Sigmoid colon (tissue), 6 donors: ENCODE measurements at regions not wholly inside any gene's neighbourhood (a gene's known extent, or its start where the extent isn't known, plus 50 kb on each side); places are given as distances from the start of the nearest gene placed in this dataset.

Experiments
- DNase-seq: peaks from one replicate; pipeline ENCODE4 v3.0.0-alpha.2; 2019
- H3K27ac ChIP-seq, 4 donors: fragments of 200-600 bp; sonication (generic); one replicate each; pipeline ENCODE4 v1.5.1; 2016 to 2019; ENCODE audit warnings: mild to moderate bottlenecking in 1 of 4
- H3K27me3 ChIP-seq, 3 donors: fragments of 200-600 bp; sonication (generic); one replicate each; pipeline ENCODE4 v1.5.1; 2019; ENCODE audit warnings: mild to moderate bottlenecking in 1 of 3
- H3K36me3 ChIP-seq, 4 donors: fragments of 200-600 bp; sonication (generic); one replicate each; pipeline ENCODE4 v1.5.1; 2016 to 2019
- H3K4me1 ChIP-seq, 4 donors: fragments of 200-600 bp; sonication (generic); one replicate each; pipeline ENCODE4 v1.5.1; 2017 to 2019
- H3K4me3 ChIP-seq, 4 donors: fragments of 200-600 bp; sonication (generic); one replicate each; pipeline ENCODE4 v1.5.1; 2017 to 2019; ENCODE audit warnings: mild to moderate bottlenecking in 2 of 4, moderate library complexity in 1 of 4
- H3K9me3 ChIP-seq, 4 donors: fragments of 200-600 bp in 3 of 4; sonication (generic) in 3 of 4; one replicate each; pipeline versions ENCODE4 v1.5.1 to v1.6.1; 2013 to 2019
- CTCF ChIP-seq, 4 experiments: fragments of 450-650 bp in 3 of 4; fragments of 200-600 bp in 1 of 4; IDR thresholded peaks; one replicate each; pipeline ENCODE4 v1.5.1; 2016 to 2019; ENCODE audit warnings: antibody characterized with exemption in 4 of 4, mild to moderate bottlenecking in 3 of 4, moderate library complexity in 2 of 4
- EP300 ChIP-seq, 4 donors: sonication (generic); formaldehyde crosslinking; IDR thresholded peaks; one replicate each; pipeline ENCODE4 v1.6.1; 2017; ENCODE audit warnings: antibody characterized with exemption in 4 of 4
- POLR2A ChIP-seq, 2 donors: fragments of 450-650 bp; IDR thresholded peaks; one replicate each; pipeline ENCODE4 v1.6.1; 2016; ENCODE audit warnings: antibody characterized with exemption in 2 of 2, mild to moderate bottlenecking in 2 of 2, moderate library complexity in 2 of 2
- POLR2AphosphoS5 ChIP-seq, 4 donors: sonication (generic); formaldehyde crosslinking; IDR thresholded peaks; one replicate each; pipeline ENCODE4 v1.6.1; 2017; ENCODE audit warnings: antibody characterized with exemption in 4 of 4
- WGBS, 2 donors: extraction: QIAGEN DNeasy Blood & Tissue Kit; methylation state at CpG; one replicate each; pipeline ENCODE4 v1.1.7; 2013; 5-methylcytosine and 5-hydroxymethylcytosine counted together
- intact Hi-C: fragments of 100-400 bp; cut with DNase I; formaldehyde crosslinking; loops from one replicate; pipeline ENCODE4 v1.15.1; 2023
- donor health status: healthy with polysubstance abuse.
- donor health status: healthy.

GRCh38 chr18:51446571-51447210 is 249.2 kb upstream of the MEX3C start:
- intact Hi-C loops, result no loop called here
- no peak overlapping the region for H3K27ac ChIP-seq
- H3K27me3 ChIP-seq, result peaks cover 0 to 4% (median 0%) of the 10 kb centered on the region in 3 donors
- no peaks in the 10 kb centered on the region for H3K36me3 ChIP-seq
- no peaks in the 10 kb centered on the region for H3K4me1 ChIP-seq
- DNase-seq, result no peak
- H3K9me3 ChIP-seq, result no peaks in the 10 kb centered on the region
- TF ChIP-seq POLR2A (IDR thresholded peaks at IDR 0.05), result no peak
- no peak for TF ChIP-seq EP300 (IDR thresholded peaks at IDR 0.05)
- no peak for TF ChIP-seq CTCF (IDR thresholded peaks at IDR 0.05)
- no peak for TF ChIP-seq POLR2AphosphoS5 (IDR thresholded peaks at IDR 0.05)
- H3K4me3 ChIP-seq, result no peak overlapping the region
- 90 to 92% methylated on average over 2 of the region's 2 CpGs for WGBS, 2 donors

- H3K27me3 ChIP-seq, result peaks cover 0 to 4% (median 0%) of the 10 kb centered on the region in 3 donors
- DNase-seq, result no peak
- 62 to 65% methylated on average over 19 of the region's 19 CpGs for WGBS, 2 donors
- no peaks in the 10 kb centered on the region for H3K4me1 ChIP-seq
- intact Hi-C loops, result no loop called here
- no peaks in the 10 kb centered on the region for H3K9me3 ChIP-seq
- no peaks in the 10 kb centered on the region for H3K36me3 ChIP-seq
- TF ChIP-seq CTCF (IDR thresholded peaks at IDR 0.05), result no peak
- TF ChIP-seq POLR2A (IDR thresholded peaks at IDR 0.05), result no peak
- TF ChIP-seq POLR2AphosphoS5 (IDR thresholded peaks at IDR 0.05), result no peak
- TF ChIP-seq EP300 (IDR thresholded peaks at IDR 0.05), result no peak
- H3K27ac ChIP-seq, result no peak overlapping the region
- H3K4me3 ChIP-seq, result no peak overlapping the region
Measured at GRCh38 chr18:51447351-51448342, 250.2 kb upstream of the MEX3C start.

GRCh38 chr18:51448949-51449348 is 251.5 kb upstream of the MEX3C start:
- no peak overlapping the region for H3K27ac ChIP-seq
- H3K9me3 ChIP-seq, result no peaks in the 10 kb centered on the region
- H3K36me3 ChIP-seq, result no peaks in the 10 kb centered on the region
- intact Hi-C loops, result no loop called here
- no peak overlapping the region for H3K4me3 ChIP-seq
- H3K4me1 ChIP-seq, result no peaks in the 10 kb centered on the region
- peaks cover 0 to 4% (median 0%) of the 10 kb centered on the region in 3 donors for H3K27me3 ChIP-seq
- DNase-seq, result no peak
- TF ChIP-seq EP300 (IDR thresholded peaks at IDR 0.05) (no peak), POLR2AphosphoS5 (IDR thresholded peaks at IDR 0.05) (no peak), CTCF (IDR thresholded peaks at IDR 0.05) (no peak), POLR2A (IDR thresholded peaks at IDR 0.05) (no peak)
- WGBS, 2 donors, result 82 to 83% methylated on average over 9 of the region's 9 CpGs

GRCh38 chr18:51453594-51453993 is 256.1 kb upstream of the MEX3C start:
- WGBS, 2 donors, result 81 to 90% methylated on average over 3 of the region's 3 CpGs

More at GRCh38 chr18:51453594-51453993, 256.1 kb upstream of the MEX3C start:
- no peak overlapping the region for H3K27ac ChIP-seq
- TF ChIP-seq EP300 (IDR thresholded peaks at IDR 0.05) (no peak), CTCF (IDR thresholded peaks at IDR 0.05) (no peak), POLR2A (IDR thresholded peaks at IDR 0.05) (no peak), POLR2AphosphoS5 (IDR thresholded peaks at IDR 0.05) (no peak)
- H3K9me3 ChIP-seq, result no peaks in the 10 kb centered on the region
- DNase-seq, result no peak
- intact Hi-C loops, result no loop called here
- no peaks in the 10 kb centered on the region for H3K4me1 ChIP-seq
- H3K36me3 ChIP-seq, result no peaks in the 10 kb centered on the region
- H3K4me3 ChIP-seq, result no peak overlapping the region
- no peaks in the 10 kb centered on the region for H3K27me3 ChIP-seq
